Fibroblast of pulmonary artery (primary cell): ENCODE measurements at regions not wholly inside any gene's neighbourhood (a gene's known extent, or its start where the extent isn't known, plus 50 kb on each side); places are given as distances from the start of the nearest gene placed in this dataset.
"Not testable (repeated sequence)": the region's sequence is repeated elsewhere in the genome, so short reads cannot be mapped to it uniquely, and the experiment has no call there.

Experiments
- DNase-seq: peaks from one replicate; pipeline ENCODE4 v3.0.0-alpha.2; 2010; ENCODE audit warnings: low read depth
- H3K4me3 ChIP-seq: replicated peaks from 2 replicates; pipeline ENCODE4 v1.5.1; 2011; ENCODE audit warnings: low read depth, mild to moderate bottlenecking, control low read depth, low read length, moderate library complexity
- CTCF ChIP-seq: IDR thresholded peaks from 2 replicates; pipeline ENCODE4 v1.5.1; 2011; ENCODE audit warnings: mild to moderate bottlenecking, control low read depth, low read length, inconsistent platforms; ENCODE audit errors: missing control alignments

DNA sequence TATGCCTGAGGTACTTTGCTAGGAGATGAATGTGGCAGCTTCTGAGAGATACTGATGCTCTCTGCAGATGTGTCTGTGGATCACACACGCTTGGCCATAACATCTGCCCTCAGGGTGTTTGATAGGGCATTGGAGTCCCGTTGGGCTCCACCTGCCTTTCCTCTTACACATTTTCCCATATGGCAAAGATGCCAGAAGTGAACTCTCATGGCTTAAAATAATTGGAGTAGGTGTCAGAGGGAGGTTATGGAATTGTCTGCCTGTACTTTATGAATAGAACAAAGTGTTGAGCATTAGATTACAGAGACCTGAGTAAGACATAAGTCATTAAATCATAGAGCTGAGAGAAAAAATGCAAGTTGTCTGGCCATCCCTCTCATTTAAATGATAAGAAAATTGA, 75.3 kb upstream of the PNPT1 start:
- H3K4me3 ChIP-seq = no peak overlapping the region
- DNase-seq = no peak
- no peak for TF ChIP-seq CTCF

GRCh38 chr2:55766947-55767346, 73.3 kb upstream of the PNPT1 start:
- no peak for TF ChIP-seq CTCF
- no peak for DNase-seq
- no peak overlapping the region for H3K4me3 ChIP-seq

DNA sequence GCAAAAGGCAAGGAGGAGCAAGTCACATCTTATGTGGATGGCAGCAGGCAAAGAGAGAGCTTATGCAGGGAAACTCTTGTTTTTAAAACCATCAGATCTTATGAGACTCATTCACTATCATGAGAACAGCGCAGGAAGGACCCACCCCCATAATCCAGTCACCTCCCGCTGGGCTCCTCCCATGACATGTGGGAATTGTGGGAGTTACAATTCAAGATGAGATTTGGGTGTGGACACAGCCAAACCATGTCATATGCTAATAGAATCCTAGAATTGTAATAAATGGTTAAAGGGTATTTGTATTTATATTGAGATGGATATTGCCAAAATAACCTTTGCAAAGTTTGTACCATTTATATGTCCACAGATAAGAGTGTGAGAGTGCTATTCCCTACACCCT, 72.1 kb upstream of the PNPT1 start:
- not testable (repeated sequence) for DNase-seq, H3K4me3 ChIP-seq

DNA sequence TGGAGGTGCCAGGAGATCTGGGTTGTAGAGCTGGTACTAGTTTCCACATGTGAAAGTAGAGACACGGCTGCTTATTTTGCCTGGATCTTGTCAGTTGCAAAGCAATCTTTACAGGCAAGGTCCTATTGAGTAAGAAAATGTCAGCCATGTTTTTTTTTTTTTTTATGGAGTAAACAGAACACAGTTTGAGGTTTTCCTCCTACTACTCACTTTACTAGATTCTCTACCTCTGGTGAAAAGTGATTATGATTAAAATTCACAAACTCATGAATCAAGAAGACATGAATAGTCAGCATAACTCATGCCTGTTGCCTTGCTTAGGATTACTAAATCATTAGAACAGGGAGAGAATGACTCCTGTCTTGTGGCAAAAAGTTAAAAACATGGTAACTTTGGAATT, 70.1 kb upstream of the PNPT1 start:
- no peak for DNase-seq
- H3K4me3 ChIP-seq = no peak overlapping the region
- no peak for TF ChIP-seq CTCF

DNA sequence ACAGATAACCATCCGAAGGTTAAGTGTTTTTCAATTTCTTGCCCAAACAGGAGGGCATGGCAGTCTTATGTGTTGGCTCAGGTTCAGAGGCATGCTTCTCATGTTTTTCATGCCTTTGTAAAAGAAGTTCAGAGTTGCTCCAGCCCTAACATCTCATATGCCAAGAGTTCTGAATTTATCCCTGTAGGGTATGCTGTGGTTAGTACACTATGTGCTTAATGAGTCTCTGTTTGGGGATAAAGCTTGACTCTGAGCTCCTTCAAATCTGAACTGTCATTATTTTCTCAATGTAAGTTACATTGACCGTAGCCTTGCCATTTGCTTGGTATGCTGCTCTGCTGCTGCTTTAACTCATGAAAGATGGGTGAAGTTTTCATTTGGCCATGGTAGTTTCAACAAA, 67.9 kb upstream of the PNPT1 start:
- DNase-seq = peak; percentile 81
- H3K4me3 ChIP-seq = no peak overlapping the region
- TF ChIP-seq CTCF = no peak

DNA sequence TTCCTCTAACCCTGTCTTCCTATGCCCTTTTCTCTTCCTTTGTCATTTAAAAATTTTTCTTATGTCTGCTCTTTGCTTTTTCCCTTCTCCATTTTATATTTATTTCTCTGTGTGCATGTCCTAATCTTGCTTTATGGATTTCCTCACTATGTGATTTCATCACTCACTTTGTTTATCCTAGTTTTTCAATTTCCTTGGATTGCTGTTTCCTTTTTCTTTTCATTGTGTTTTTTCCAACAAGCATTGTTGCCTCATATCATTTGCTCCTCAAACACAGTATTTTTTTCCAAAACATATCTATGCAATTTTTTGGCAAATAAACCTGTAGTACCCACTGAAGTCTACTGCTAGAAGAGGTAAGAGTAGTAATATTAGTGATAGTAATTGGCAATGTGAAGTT, 67.4 kb upstream of the PNPT1 start:
- TF ChIP-seq CTCF = no peak
- peak; percentile 86 for DNase-seq
- H3K4me3 ChIP-seq = no peak overlapping the region

DNA sequence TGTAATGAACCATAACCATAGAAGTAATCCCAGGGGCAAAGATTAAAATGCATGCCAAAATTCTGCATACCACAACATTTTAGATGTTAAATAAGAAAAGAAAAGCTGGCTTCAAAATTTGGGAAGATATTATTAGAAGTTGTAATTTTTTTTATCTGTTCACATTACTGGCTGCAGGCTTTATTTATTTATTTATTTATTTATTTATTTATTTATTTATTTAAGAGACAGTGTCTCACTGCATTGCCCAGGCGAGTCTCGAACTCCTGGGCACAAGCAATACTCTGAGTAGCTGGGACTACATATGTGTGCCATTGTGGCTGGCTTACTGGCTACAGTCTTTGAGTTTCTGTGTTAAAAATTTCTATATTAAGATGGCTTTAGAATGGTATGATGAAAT, 66.5 kb upstream of the PNPT1 start:
- no peak for DNase-seq
- H3K4me3 ChIP-seq = no peak overlapping the region
- TF ChIP-seq CTCF = no peak
